Loucy (cell line): ENCODE measurements at regions not wholly inside any gene's neighbourhood (a gene's known extent, or its start where the extent isn't known, plus 50 kb on each side); places are given as distances from the start of the nearest gene placed in this dataset.

ENCODE experiments used
- H2AFZ ChIP-seq: fragments of 200-600 bp; sonication (generic); 2 replicates; pipeline ENCODE4 v1.6.0; 2016; ENCODE audit warnings: antibody characterized with exemption, mild to moderate bottlenecking, low read length, moderate library complexity
- H3F3A ChIP-seq: fragments of 200-600 bp; 2 replicates; pipeline ENCODE4 v1.6.0; 2016; ENCODE audit warnings: antibody characterized with exemption, low read depth, mild to moderate bottlenecking
- H3K27me3 ChIP-seq: fragments of 200-600 bp; sonication (generic); 2 replicates; pipeline ENCODE4 v1.6.1; 2014; ENCODE audit warnings: low read length, mild to moderate bottlenecking; ENCODE audit not compliant: insufficient read depth, poor library complexity, severe bottlenecking
- H3K36me3 ChIP-seq: fragments of 200-600 bp; sonication (generic); 2 replicates; pipeline ENCODE4 v1.6.1; 2016; ENCODE audit warnings: low read length; ENCODE audit not compliant: insufficient read depth
- H3K4me1 ChIP-seq: fragments of 200-600 bp; sonication (generic); 2 replicates; pipeline ENCODE4 v1.5.1; 2014; ENCODE audit warnings: low read length, mild to moderate bottlenecking; ENCODE audit not compliant: insufficient read depth, poor library complexity, severe bottlenecking
- H3K4me2 ChIP-seq: fragments of 200-600 bp; sonication (generic); 2 replicates; pipeline ENCODE4 v1.6.0; 2014; ENCODE audit warnings: antibody characterized with exemption, low read length, low read depth, mild to moderate bottlenecking; ENCODE audit not compliant: poor library complexity, severe bottlenecking
- H3K4me3 ChIP-seq: fragments of 200-600 bp; sonication (generic); 2 replicates; pipeline ENCODE4 v1.5.1; 2014; ENCODE audit warnings: low read length, mild to moderate bottlenecking, mixed read lengths; ENCODE audit not compliant: poor library complexity, severe bottlenecking
- H3K79me2 ChIP-seq: fragments of 200-600 bp; sonication (generic); 2 replicates; pipeline ENCODE4 v1.6.1; 2014; ENCODE audit warnings: low read length; ENCODE audit not compliant: insufficient read depth
- H3K9ac ChIP-seq: fragments of 200-600 bp; sonication (generic); 2 replicates; pipeline ENCODE4 v1.6.0; 2014; ENCODE audit warnings: mild to moderate bottlenecking, low read depth, low read length, moderate library complexity; ENCODE audit not compliant: poor library complexity, severe bottlenecking
- H3K9me2 ChIP-seq: fragments of 200-600 bp; sonication (generic); replicated peaks from 2 replicates; pipeline ENCODE4 v1.6.1; 2016; ENCODE audit warnings: low read depth, low read length, mixed read lengths
- H3K9me3 ChIP-seq: fragments of 200-600 bp; sonication (generic); 2 replicates; pipeline ENCODE4 v1.6.1; 2014; ENCODE audit warnings: mild to moderate bottlenecking, antibody characterized with exemption, low read length, low read depth; ENCODE audit not compliant: insufficient read depth
- H4K20me1 ChIP-seq: fragments of 200-600 bp; sonication (generic); 2 replicates; pipeline ENCODE4 v1.6.0; 2014; ENCODE audit warnings: antibody characterized with exemption, low read length, mild to moderate bottlenecking; ENCODE audit not compliant: insufficient read depth, poor library complexity, severe bottlenecking
- EZH2phosphoT487 ChIP-seq: fragments of 200-600 bp; IDR thresholded peaks from 2 replicates; pipeline ENCODE4 v1.6.1; 2018; ENCODE audit warnings: antibody characterized with exemption, mild to moderate bottlenecking, moderate library complexity, borderline replicate concordance
- TF ChIP-seq, protein P1 (sequence below): fragments of 200-600 bp; sonication (generic); conservative IDR thresholded peaks from 2 replicates; pipeline ENCODE4 v1.5.1; 2014; ENCODE audit warnings: mild to moderate bottlenecking, antibody characterized with exemption, low read length

DNA sequence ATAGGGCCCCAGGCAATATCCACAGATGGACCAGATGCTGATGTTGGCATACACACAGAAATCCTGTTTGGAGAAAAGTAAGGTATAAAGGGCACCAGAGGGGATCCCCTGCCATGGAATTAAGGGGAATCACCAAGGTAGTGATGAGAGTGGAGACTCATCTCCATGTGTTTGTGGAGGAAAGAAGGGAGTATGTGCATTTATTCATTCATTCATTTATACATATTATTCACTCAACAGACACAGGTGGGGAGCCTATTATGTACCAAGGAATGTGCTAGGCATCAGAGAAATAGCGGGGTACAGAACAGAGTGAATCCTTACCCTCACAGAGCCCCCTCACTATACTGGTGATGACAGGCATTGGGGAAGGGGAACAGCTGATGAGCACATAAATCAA lies 116.8 kb upstream of the IL12B start:
- Histone ChIP-seq H3K27me3 (no peaks in the 10 kb centered on the region), H3K4me3 (no peak overlapping the region), H3K9ac (no peak overlapping the region), H2AFZ (no peak overlapping the region), H3K4me1 (no peaks in the 10 kb centered on the region), H3K4me2 (no peak overlapping the region), H3K9me2 (no peaks in the 10 kb centered on the region), H3K36me3 (no peaks in the 10 kb centered on the region), H3K9me3 (no peaks in the 10 kb centered on the region), H3K79me2 (no peaks in the 10 kb centered on the region), H3F3A (no peaks in the 10 kb centered on the region), H4K20me1 (no peaks in the 10 kb centered on the region)
- no peak for TF ChIP-seq EZH2phosphoT487
- TF ChIP-seq, protein P1, sequence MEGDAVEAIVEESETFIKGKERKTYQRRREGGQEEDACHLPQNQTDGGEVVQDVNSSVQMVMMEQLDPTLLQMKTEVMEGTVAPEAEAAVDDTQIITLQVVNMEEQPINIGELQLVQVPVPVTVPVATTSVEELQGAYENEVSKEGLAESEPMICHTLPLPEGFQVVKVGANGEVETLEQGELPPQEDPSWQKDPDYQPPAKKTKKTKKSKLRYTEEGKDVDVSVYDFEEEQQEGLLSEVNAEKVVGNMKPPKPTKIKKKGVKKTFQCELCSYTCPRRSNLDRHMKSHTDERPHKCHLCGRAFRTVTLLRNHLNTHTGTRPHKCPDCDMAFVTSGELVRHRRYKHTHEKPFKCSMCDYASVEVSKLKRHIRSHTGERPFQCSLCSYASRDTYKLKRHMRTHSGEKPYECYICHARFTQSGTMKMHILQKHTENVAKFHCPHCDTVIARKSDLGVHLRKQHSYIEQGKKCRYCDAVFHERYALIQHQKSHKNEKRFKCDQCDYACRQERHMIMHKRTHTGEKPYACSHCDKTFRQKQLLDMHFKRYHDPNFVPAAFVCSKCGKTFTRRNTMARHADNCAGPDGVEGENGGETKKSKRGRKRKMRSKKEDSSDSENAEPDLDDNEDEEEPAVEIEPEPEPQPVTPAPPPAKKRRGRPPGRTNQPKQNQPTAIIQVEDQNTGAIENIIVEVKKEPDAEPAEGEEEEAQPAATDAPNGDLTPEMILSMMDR: no peak

DNA sequence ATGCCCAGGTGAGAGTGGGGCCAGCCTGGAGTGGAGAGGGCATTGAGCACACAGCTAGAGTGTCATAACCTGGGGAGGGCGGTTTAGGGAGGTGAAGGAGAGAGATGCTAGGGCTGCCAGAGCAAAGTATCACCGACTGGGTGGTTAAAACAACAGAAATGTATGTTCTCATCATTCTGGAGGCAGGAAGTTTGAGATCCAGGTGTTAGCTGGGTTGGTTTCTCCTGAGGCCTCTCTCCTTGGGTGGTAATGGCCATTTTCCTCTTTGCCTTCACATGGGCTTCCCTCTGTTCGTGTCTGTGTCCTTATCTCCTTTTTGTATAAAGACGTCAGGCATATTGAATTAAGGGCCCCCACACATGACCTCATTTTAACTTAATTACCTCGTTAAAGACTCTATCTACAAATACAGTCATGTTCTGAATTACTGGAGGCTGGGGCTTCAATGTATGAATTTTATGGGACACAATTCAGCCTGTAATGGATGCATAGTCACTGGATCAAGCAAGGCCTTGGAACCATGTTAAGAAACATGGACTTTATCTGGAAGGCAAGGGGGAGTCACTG lies 118.6 kb upstream of the IL12B start:
- no peaks in the 10 kb centered on the region for H4K20me1 ChIP-seq
- no peak overlapping the region for H3K4me3 ChIP-seq
- no peaks in the 10 kb centered on the region for H3K36me3 ChIP-seq
- no peaks in the 10 kb centered on the region for H3K9me3 ChIP-seq
- H3K4me2 ChIP-seq: no peak overlapping the region
- no peak overlapping the region for H3K9ac ChIP-seq
- no peak overlapping the region for H2AFZ ChIP-seq
- no peaks in the 10 kb centered on the region for H3K9me2 ChIP-seq
- H3K27me3 ChIP-seq: no peaks in the 10 kb centered on the region
- no peaks in the 10 kb centered on the region for H3F3A ChIP-seq
- H3K79me2 ChIP-seq: no peaks in the 10 kb centered on the region
- TF ChIP-seq, protein P1: no peak
- TF ChIP-seq EZH2phosphoT487: no peak
- no peaks in the 10 kb centered on the region for H3K4me1 ChIP-seq

DNA sequence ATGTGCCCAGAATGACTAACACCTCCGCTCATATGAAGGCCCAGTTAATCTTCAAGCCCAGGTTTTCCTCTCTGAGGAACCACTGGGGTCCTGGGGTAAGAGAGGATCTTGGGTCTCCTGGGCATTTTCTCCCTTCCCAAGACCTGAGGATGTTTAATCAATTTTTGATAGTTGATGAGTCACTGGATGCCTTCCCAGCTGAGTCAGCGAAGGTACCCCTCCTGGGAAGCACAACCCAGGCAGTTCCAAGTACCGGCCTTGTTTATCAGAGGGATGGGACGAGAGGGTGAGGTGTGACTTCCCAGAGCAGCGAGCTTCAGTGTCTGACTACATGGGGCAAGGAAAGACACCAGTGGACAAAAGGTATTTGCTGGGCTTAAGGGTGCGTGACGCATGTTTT lies 119.6 kb upstream of the IL12B start:
- H3F3A ChIP-seq: no peaks in the 10 kb centered on the region
- H2AFZ ChIP-seq: no peak overlapping the region
- no peaks in the 10 kb centered on the region for H3K27me3 ChIP-seq

DNA sequence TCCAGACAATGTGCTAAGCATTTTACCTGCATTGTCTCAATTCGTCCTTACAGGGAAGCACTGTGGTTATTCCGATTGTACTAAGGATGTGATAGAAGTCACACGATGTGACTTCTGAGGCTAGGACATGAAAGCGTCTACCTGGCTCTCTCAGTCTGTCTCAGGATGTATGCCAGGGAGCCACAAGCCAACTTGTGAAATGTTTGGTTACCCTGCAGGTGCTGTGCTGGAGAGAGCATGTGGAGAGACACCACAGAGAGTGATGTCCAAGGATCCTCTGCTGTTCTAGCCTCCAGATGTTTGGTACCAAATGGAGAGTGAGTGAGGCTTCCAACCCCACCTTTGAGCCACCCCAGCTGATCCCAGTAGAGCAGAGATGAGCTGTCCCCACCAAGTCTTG lies 120.1 kb upstream of the IL12B start:
- Histone ChIP-seq H3K4me2 (no peak overlapping the region), H3K4me3 (no peak overlapping the region), H3K79me2 (no peaks in the 10 kb centered on the region), H3F3A (no peaks in the 10 kb centered on the region), H3K4me1 (no peaks in the 10 kb centered on the region), H2AFZ (no peak overlapping the region), H3K36me3 (no peaks in the 10 kb centered on the region), H4K20me1 (no peaks in the 10 kb centered on the region), H3K9ac (no peak overlapping the region), H3K9me3 (no peaks in the 10 kb centered on the region), H3K9me2 (no peaks in the 10 kb centered on the region), H3K27me3 (no peaks in the 10 kb centered on the region)
- TF ChIP-seq EZH2phosphoT487: no peak
- TF ChIP-seq, protein P1: no peak

More for the DNA sequence above, 119.6 kb upstream of the IL12B start:
- no peaks in the 10 kb centered on the region for H3K9me2 ChIP-seq
- H3K9ac ChIP-seq: no peak overlapping the region
- TF ChIP-seq EZH2phosphoT487: no peak
- H4K20me1 ChIP-seq: no peaks in the 10 kb centered on the region
- no peak overlapping the region for H3K4me3 ChIP-seq
- H3K36me3 ChIP-seq: no peaks in the 10 kb centered on the region
- no peaks in the 10 kb centered on the region for H3K4me1 ChIP-seq
- no peaks in the 10 kb centered on the region for H3K79me2 ChIP-seq
- H3K4me2 ChIP-seq: no peak overlapping the region
- H3K9me3 ChIP-seq: no peaks in the 10 kb centered on the region
